ENCODE measurements at regions not wholly inside any gene's neighbourhood (a gene's known extent, or its start where the extent isn't known, plus 50 kb on each side); places are given as distances from the start of the nearest gene placed in this dataset.

DNA sequence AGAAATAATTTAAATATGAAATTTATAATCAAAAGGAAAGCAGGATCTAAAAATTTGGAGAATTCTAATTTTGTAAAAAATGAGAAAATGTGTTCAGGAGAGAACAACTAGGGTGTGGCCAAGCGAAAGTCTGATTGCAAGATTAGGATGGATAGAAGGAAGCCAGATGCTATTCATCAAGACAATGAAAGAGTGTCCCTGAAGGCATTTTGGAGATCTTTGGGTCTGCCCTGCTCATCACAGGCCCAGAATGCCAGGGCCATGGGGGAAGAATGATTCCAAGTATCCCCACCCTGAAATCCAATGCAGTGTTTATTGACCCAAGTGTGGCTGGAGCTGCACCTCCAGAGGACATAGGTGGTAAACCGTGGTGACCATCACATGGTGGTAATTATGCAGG, 724.0 kb upstream of the FZD8 start:
- no peaks in the 10 kb centered on the region for H3K36me3 ChIP-seq (ENCODE audit: control insufficient read depth in 2 of 2, extremely low read depth in 1 of 2, insufficient read depth in 1 of 2, low read length in 1 of 2)
- H3K27ac ChIP-seq (ENCODE audit: low read length): no peak overlapping the region
- no peaks in the 10 kb centered on the region for H3K4me1 ChIP-seq (ENCODE audit: control insufficient read depth in 1 of 2, extremely low read depth in 1 of 2, insufficient read depth in 2 of 2, low read length in 2 of 2)
- no peaks in the 10 kb centered on the region for H3K36me3 Mint-ChIP-seq
- ChIA-PET CTCF (no interaction called here), POLR2A (no interaction called here)
- no peak overlapping the region for H3K4me3 ChIP-seq (ENCODE audit: control insufficient read depth in 1 of 2, extremely low read depth in 1 of 2, low read length in 1 of 2)
- no peaks in the 10 kb centered on the region for H3K27me3 Mint-ChIP-seq
- peaks cover 12 to 17% (median 12%) of the 10 kb centered on the region in 3 donors for H3K9me3 Mint-ChIP-seq
- no peaks in the 10 kb centered on the region for H3K4me1 Mint-ChIP-seq
- DNase-seq: no peak
- 80% methylated on average over 1 of the region's 2 CpGs for WGBS (ENCODE audit: insufficient coverage)
- H3K27ac Mint-ChIP-seq: no peak overlapping the region
- H3K27me3 ChIP-seq (replicated peaks in 1 of 2; ENCODE audit: control insufficient read depth in 2 of 2, extremely low read depth in 1 of 2, insufficient read depth in 2 of 2, low read length in 1 of 2): no peaks in the 10 kb centered on the region
- no peak overlapping the region for H3K4me3 Mint-ChIP-seq
- ATAC-seq (replicated peaks in 1 of 4): no peak
- H3K9me3 ChIP-seq: no peaks in the 10 kb centered on the region

DNA sequence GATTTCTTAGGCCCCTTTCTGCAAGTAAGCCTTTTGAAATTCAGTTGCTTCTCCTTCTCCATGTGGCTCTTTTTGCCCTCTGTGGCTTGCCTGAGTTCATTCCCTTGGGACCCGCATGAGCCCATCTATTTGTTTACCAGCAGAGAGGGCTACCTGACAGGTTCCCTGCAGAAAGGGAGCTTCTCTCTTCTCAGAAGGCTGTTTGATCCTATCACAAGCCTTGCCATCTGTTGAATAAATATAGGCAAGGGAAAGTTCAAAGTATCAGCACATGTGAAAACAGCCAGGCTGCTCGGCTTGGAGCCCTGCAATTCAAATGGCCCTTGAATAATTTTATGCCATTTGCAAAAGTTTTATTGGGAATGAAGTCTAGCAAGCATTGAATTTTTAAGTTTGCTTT, 720.2 kb upstream of the FZD8 start:
- Histone ChIP-seq H3K9me3 (peaks cover 3% of the 10 kb centered on the region), H3K27ac (ENCODE audit: low read length) (no peak overlapping the region), H3K36me3 (ENCODE audit: control insufficient read depth in 2 of 2, extremely low read depth in 1 of 2, insufficient read depth in 1 of 2, low read length in 1 of 2) (no peaks in the 10 kb centered on the region), H3K27me3 (replicated peaks in 1 of 2; ENCODE audit: control insufficient read depth in 2 of 2, extremely low read depth in 1 of 2, insufficient read depth in 2 of 2, low read length in 1 of 2) (no peaks in the 10 kb centered on the region), H3K4me1 (ENCODE audit: control insufficient read depth in 1 of 2, extremely low read depth in 1 of 2, insufficient read depth in 2 of 2, low read length in 2 of 2) (no peaks in the 10 kb centered on the region), H3K4me3 (ENCODE audit: control insufficient read depth in 1 of 2, extremely low read depth in 1 of 2, low read length in 1 of 2) (no peak overlapping the region)
- no peak overlapping the region for H3K27ac Mint-ChIP-seq
- H3K27me3 Mint-ChIP-seq: no peaks in the 10 kb centered on the region
- ChIA-PET CTCF (no interaction called here), POLR2A (no interaction called here)
- H3K4me1 Mint-ChIP-seq: no peaks in the 10 kb centered on the region
- DNase-seq: no peak
- H3K36me3 Mint-ChIP-seq: no peaks in the 10 kb centered on the region
- H3K4me3 Mint-ChIP-seq: no peak overlapping the region
- 80% methylated on average over 1 of the region's 2 CpGs for WGBS (ENCODE audit: insufficient coverage)
- H3K9me3 Mint-ChIP-seq: peaks cover 9 to 16% (median 13%) of the 10 kb centered on the region in 3 donors
- no peak for ATAC-seq (replicated peaks in 1 of 4)

DNA sequence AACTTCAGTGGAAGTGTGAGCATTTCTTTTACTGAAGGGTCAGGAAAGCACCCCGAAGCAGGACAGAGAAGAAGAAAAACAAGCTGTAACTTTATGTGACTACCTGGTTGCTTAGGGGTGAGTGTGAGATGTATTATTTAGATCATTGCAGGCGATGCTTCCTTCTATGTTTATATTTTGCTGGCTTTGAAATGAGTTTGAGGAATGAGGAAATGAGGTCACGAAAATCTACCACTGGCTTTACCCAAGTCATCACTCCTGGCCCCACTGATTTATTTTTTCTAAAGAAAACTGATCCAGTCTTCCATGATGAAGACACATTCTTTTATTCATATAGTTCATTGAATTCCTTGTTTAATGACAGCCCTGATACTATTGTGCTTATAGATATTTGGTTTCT, 716.6 kb upstream of the FZD8 start:
- Histone ChIP-seq H3K4me1 (ENCODE audit: control insufficient read depth in 1 of 2, extremely low read depth in 1 of 2, insufficient read depth in 2 of 2, low read length in 2 of 2) (no peaks in the 10 kb centered on the region), H3K27ac (ENCODE audit: low read length) (no peak overlapping the region), H3K9me3 (peaks cover 3% of the 10 kb centered on the region), H3K27me3 (replicated peaks in 1 of 2; ENCODE audit: control insufficient read depth in 2 of 2, extremely low read depth in 1 of 2, insufficient read depth in 2 of 2, low read length in 1 of 2) (no peaks in the 10 kb centered on the region), H3K4me3 (ENCODE audit: control insufficient read depth in 1 of 2, extremely low read depth in 1 of 2, low read length in 1 of 2) (no peak overlapping the region), H3K36me3 (ENCODE audit: control insufficient read depth in 2 of 2, extremely low read depth in 1 of 2, insufficient read depth in 1 of 2, low read length in 1 of 2) (no peaks in the 10 kb centered on the region)
- Mint-ChIP-seq H3K36me3 (no peaks in the 10 kb centered on the region), H3K27ac (no peak overlapping the region), H3K4me3 (no peak overlapping the region), H3K27me3 (no peaks in the 10 kb centered on the region), H3K4me1 (no peaks in the 10 kb centered on the region), H3K9me3 (peaks cover 4% of the 10 kb centered on the region in 3 donors)
- ATAC-seq (replicated peaks in 1 of 4) (no peak), DNase-seq (no peak)
- CTCF ChIA-PET: no interaction called here
- POLR2A ChIA-PET: no interaction called here
- WGBS (ENCODE audit: insufficient coverage): 57% methylated on average over 1 of the region's 3 CpGs

DNA sequence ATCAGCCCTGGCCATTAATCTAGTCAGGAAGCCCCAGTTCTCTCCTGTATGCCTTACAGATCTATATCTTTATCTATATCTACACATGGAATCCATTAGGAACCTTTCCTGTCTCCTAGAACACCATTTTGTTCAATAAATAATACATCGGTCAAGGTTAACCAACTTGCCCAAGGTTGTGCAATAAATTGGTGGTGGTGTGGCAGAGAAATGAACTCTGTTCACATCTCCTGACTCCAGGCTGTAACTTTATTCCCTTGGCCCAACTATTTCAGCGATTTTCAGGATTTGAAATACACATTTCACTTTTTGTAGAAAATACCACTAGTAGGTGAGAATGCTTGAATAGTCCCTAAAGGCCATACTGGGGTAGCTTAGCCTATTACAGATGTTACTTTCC, 712.5 kb upstream of the FZD8 start:
- Mint-ChIP-seq H3K36me3 (no peaks in the 10 kb centered on the region), H3K27me3 (no peaks in the 10 kb centered on the region), H3K27ac (no peak overlapping the region), H3K4me1 (no peaks in the 10 kb centered on the region), H3K4me3 (no peak overlapping the region), H3K9me3 (peaks cover 3 to 9% (median 8%) of the 10 kb centered on the region in 3 donors)
- Histone ChIP-seq H3K36me3 (ENCODE audit: control insufficient read depth in 2 of 2, extremely low read depth in 1 of 2, insufficient read depth in 1 of 2, low read length in 1 of 2) (no peaks in the 10 kb centered on the region), H3K4me3 (ENCODE audit: control insufficient read depth in 1 of 2, extremely low read depth in 1 of 2, low read length in 1 of 2) (no peak overlapping the region), H3K9me3 (no peaks in the 10 kb centered on the region), H3K4me1 (ENCODE audit: control insufficient read depth in 1 of 2, extremely low read depth in 1 of 2, insufficient read depth in 2 of 2, low read length in 2 of 2) (no peaks in the 10 kb centered on the region), H3K27me3 (replicated peaks in 1 of 2; ENCODE audit: control insufficient read depth in 2 of 2, extremely low read depth in 1 of 2, insufficient read depth in 2 of 2, low read length in 1 of 2) (no peaks in the 10 kb centered on the region), H3K27ac (ENCODE audit: low read length) (no peak overlapping the region)
- no CpG with 5 or more reads among the region's 2 CpGs for WGBS (ENCODE audit: insufficient coverage)
- ATAC-seq (replicated peaks in 1 of 4): no peak
- DNase-seq: no peak
- POLR2A ChIA-PET: no interaction called here
- CTCF ChIA-PET: no interaction called here

DNA sequence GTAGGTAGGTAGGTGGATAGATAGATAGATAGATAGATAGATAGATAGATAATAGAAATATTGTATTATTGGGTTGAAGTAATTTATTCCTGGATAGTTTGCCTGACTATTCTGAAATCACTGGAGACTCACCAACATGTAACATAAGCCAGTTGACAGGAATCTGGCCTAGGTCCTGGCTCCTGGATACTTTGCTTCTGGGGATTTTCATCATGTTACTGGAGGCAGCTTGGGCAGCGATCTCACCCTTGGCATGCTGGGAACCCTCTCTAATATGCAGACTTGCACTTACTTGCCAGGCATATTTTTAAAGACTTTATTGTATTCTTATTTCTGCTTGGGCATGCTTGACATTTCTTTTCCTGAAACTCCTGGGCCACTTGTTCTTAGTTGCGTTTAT, 709.1 kb upstream of the FZD8 start:
- POLR2A ChIA-PET: no interaction called here
- DNase-seq (no peak), ATAC-seq (replicated peaks in 1 of 4) (no peak)
- Mint-ChIP-seq H3K4me1 (no peaks in the 10 kb centered on the region), H3K4me3 (no peak overlapping the region), H3K27me3 (no peaks in the 10 kb centered on the region), H3K36me3 (no peaks in the 10 kb centered on the region), H3K27ac (no peak overlapping the region), H3K9me3 (peaks cover 5 to 6% (median 6%) of the 10 kb centered on the region in 3 donors)
- Histone ChIP-seq H3K36me3 (ENCODE audit: control insufficient read depth in 2 of 2, extremely low read depth in 1 of 2, insufficient read depth in 1 of 2, low read length in 1 of 2) (no peaks in the 10 kb centered on the region), H3K4me1 (ENCODE audit: control insufficient read depth in 1 of 2, extremely low read depth in 1 of 2, insufficient read depth in 2 of 2, low read length in 2 of 2) (no peaks in the 10 kb centered on the region), H3K9me3 (no peaks in the 10 kb centered on the region), H3K27me3 (replicated peaks in 1 of 2; ENCODE audit: control insufficient read depth in 2 of 2, extremely low read depth in 1 of 2, insufficient read depth in 2 of 2, low read length in 1 of 2) (no peaks in the 10 kb centered on the region), H3K4me3 (ENCODE audit: control insufficient read depth in 1 of 2, extremely low read depth in 1 of 2, low read length in 1 of 2) (no peak overlapping the region), H3K27ac (ENCODE audit: low read length) (no peak overlapping the region)
- CTCF ChIA-PET: interaction anchor here in 1 of 2 donors (0.7 kb wide), 1 partner anchor 69 kb away, joined by 3 read pairs; no protein-coding TSS in a partner anchor
- 75% methylated on average over 1 of the region's 2 CpGs for WGBS (ENCODE audit: insufficient coverage)

DNA sequence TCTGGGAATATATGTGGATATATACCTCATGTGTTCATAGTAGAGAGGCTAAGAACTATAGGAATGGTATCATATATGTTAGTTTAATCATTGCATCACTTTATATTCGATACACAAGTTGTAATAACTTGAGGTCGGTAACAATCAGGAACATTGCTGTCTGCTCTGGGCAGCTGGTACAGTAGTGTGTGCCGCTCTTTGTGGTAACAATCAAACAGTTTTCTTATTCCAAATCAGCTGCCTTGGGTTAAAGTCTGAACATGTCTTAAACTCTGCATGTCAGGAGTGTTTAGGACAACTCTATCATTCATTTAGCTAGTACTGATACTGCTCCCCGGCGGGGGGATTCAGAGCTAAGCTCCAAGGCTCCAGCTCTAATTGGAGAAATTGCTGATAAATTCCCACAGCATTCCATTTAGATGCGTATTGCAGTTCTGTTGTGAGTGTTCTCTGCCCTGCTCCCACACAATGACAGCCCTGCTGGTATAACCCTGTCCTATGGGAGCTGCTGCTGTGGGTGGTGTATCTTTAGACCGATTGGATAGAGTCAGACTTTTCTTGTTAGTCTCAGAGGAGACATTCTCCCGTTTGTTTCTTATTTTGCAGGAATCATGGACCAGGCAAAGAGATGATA, 707.5 kb upstream of the FZD8 start:
- H3K27me3 Mint-ChIP-seq: no peaks in the 10 kb centered on the region
- no peak overlapping the region for H3K4me3 Mint-ChIP-seq
- Histone ChIP-seq H3K4me3 (ENCODE audit: control insufficient read depth in 1 of 2, extremely low read depth in 1 of 2, low read length in 1 of 2) (no peak overlapping the region), H3K27me3 (replicated peaks in 1 of 2; ENCODE audit: control insufficient read depth in 2 of 2, extremely low read depth in 1 of 2, insufficient read depth in 2 of 2, low read length in 1 of 2) (no peaks in the 10 kb centered on the region), H3K9me3 (no peaks in the 10 kb centered on the region), H3K27ac (ENCODE audit: low read length) (no peak overlapping the region), H3K4me1 (ENCODE audit: control insufficient read depth in 1 of 2, extremely low read depth in 1 of 2, insufficient read depth in 2 of 2, low read length in 2 of 2) (no peaks in the 10 kb centered on the region), H3K36me3 (ENCODE audit: control insufficient read depth in 2 of 2, extremely low read depth in 1 of 2, insufficient read depth in 1 of 2, low read length in 1 of 2) (no peaks in the 10 kb centered on the region)
- ATAC-seq (replicated peaks in 1 of 4) (no peak), DNase-seq (no peak)
- H3K27ac Mint-ChIP-seq: no peak overlapping the region
- H3K4me1 Mint-ChIP-seq: no peaks in the 10 kb centered on the region
- no peaks in the 10 kb centered on the region for H3K36me3 Mint-ChIP-seq
- 100% methylated on average over 1 of the region's 8 CpGs for WGBS (ENCODE audit: insufficient coverage)
- ChIA-PET CTCF (interaction anchor here in 1 of 2 donors (0.6 kb wide), 1 partner anchor 37 kb away, joined by 3 read pairs; no protein-coding TSS in a partner anchor), POLR2A (no interaction called here)
- peaks cover 5 to 6% (median 6%) of the 10 kb centered on the region in 3 donors for H3K9me3 Mint-ChIP-seq

DNA sequence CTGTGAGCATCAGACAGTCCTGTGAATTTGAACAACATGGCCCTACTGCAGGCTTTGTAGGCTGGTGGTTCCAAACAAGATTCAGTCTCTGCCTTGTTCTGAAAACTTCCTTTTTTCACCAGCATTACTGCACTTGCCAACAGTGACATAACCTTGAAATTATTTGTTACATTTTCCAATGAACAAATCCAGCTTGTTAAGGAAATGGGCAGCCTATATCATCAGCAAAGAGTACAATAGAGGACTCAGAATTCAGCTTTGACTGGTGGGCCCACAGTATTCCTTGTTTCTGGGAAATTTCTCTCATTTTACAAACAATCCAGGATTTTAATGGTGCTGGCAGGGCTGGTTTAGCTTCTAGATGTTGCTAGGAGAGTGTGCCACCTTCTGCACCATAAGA, 703.7 kb upstream of the FZD8 start:
- Mint-ChIP-seq H3K27me3 (no peaks in the 10 kb centered on the region), H3K27ac (no peak overlapping the region), H3K9me3 (peaks cover 4 to 13% (median 10%) of the 10 kb centered on the region in 3 donors), H3K36me3 (no peaks in the 10 kb centered on the region), H3K4me3 (no peak overlapping the region), H3K4me1 (no peaks in the 10 kb centered on the region)
- H3K9me3 ChIP-seq: no peaks in the 10 kb centered on the region
- ATAC-seq (replicated peaks in 1 of 4) (no peak), DNase-seq (no peak)
- POLR2A ChIA-PET: interaction anchor here in 1 of 2 donors (0.6 kb wide), 1 partner anchor 30 kb away, joined by 3 read pairs; no protein-coding TSS in a partner anchor
- H3K4me3 ChIP-seq (ENCODE audit: control insufficient read depth in 1 of 2, extremely low read depth in 1 of 2, low read length in 1 of 2): no peak overlapping the region
- no peak overlapping the region for H3K27ac ChIP-seq (ENCODE audit: low read length)
- no peaks in the 10 kb centered on the region for H3K36me3 ChIP-seq (ENCODE audit: control insufficient read depth in 2 of 2, extremely low read depth in 1 of 2, insufficient read depth in 1 of 2, low read length in 1 of 2)
- CTCF ChIA-PET: no interaction called here
- no peaks in the 10 kb centered on the region for H3K4me1 ChIP-seq (ENCODE audit: control insufficient read depth in 1 of 2, extremely low read depth in 1 of 2, insufficient read depth in 2 of 2, low read length in 2 of 2)
- H3K27me3 ChIP-seq (replicated peaks in 1 of 2; ENCODE audit: control insufficient read depth in 2 of 2, extremely low read depth in 1 of 2, insufficient read depth in 2 of 2, low read length in 1 of 2): no peaks in the 10 kb centered on the region
